ENCODE measurements at regions not wholly inside any gene's neighbourhood (a gene's known extent, or its start where the extent isn't known, plus 50 kb on each side); places are given as distances from the start of the nearest gene placed in this dataset.

- TF ChIP-seq DIDO1 (tag; IDR thresholded peaks at IDR 0.05; ENCODE audit: low read depth) (no peak), CHD7 (IDR thresholded peaks at IDR 0.05; ENCODE audit: low read depth, low read length) (no peak), RBM15 (IDR thresholded peaks at IDR 0.05; ENCODE audit: insufficient read depth, low read length) (no peak), ZBED1 (IDR thresholded peaks at IDR 0.05) (no peak), ZFP36 (IDR thresholded peaks at IDR 0.05; ENCODE audit: low read depth, low read length, partially characterized antibody) (no peak), SRSF1 (IDR thresholded peaks at IDR 0.05; ENCODE audit: low read depth, low read length) (no peak)
- TF ChIP-seq, protein P1, sequence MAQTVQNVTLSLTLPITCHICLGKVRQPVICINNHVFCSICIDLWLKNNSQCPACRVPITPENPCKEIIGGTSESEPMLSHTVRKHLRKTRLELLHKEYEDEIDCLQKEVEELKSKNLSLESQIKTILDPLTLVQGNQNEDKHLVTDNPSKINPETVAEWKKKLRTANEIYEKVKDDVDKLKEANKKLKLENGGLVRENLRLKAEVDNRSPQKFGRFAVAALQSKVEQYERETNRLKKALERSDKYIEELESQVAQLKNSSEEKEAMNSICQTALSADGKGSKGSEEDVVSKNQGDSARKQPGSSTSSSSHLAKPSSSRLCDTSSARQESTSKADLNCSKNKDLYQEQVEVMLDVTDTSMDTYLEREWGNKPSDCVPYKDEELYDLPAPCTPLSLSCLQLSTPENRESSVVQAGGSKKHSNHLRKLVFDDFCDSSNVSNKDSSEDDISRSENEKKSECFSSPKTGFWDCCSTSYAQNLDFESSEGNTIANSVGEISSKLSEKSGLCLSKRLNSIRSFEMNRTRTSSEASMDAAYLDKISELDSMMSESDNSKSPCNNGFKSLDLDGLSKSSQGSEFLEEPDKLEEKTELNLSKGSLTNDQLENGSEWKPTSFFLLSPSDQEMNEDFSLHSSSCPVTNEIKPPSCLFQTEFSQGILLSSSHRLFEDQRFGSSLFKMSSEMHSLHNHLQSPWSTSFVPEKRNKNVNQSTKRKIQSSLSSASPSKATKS (CRISPR knock-in tag; IDR thresholded peaks at IDR 0.05): no peak
Measured at GRCh38 chr3:46107682-46108081, 80.4 kb upstream of the XCR1 start.
